GM23248 (cell line): ENCODE measurements at regions not wholly inside any gene's neighbourhood (a gene's known extent, or its start where the extent isn't known, plus 50 kb on each side); places are given as distances from the start of the nearest gene placed in this dataset.

Experiments
- DNase-seq: peaks from one replicate; pipeline ENCODE4 v3.0.0-alpha.2; 2015
- H2AFZ ChIP-seq: fragments of 200-600 bp; sonication (generic); 2 replicates; pipeline ENCODE4 v1.6.1; 2016; ENCODE audit warnings: antibody characterized with exemption
- H3F3A ChIP-seq: fragments of 200-600 bp; sonication (generic); 2 replicates; pipeline ENCODE4 v1.6.1; 2016; ENCODE audit warnings: mild to moderate bottlenecking, antibody characterized with exemption, mixed run types; ENCODE audit not compliant: insufficient read depth
- H3K27ac ChIP-seq: fragments of 200-600 bp; sonication (generic); 2 replicates; pipeline ENCODE4 v1.5.1; 2016; ENCODE audit warnings: mild to moderate bottlenecking
- H3K27me3 ChIP-seq: fragments of 200-600 bp; sonication (generic); replicated peaks from 2 replicates; pipeline ENCODE4 v1.6.1; 2016; ENCODE audit warnings: mild to moderate bottlenecking; ENCODE audit not compliant: insufficient read depth
- H3K36me3 ChIP-seq: fragments of 200-600 bp; sonication (generic); 2 replicates; pipeline ENCODE4 v1.6.1; 2016; ENCODE audit warnings: low read depth, mild to moderate bottlenecking
- H3K4me1 ChIP-seq: fragments of 200-600 bp; sonication (generic); 2 replicates; pipeline ENCODE4 v1.6.1; 2016; ENCODE audit warnings: mild to moderate bottlenecking; ENCODE audit not compliant: insufficient read depth
- H3K4me2 ChIP-seq: fragments of 200-600 bp; sonication (generic); one replicate; pipeline ENCODE4 v1.6.1; 2016; ENCODE audit warnings: mild to moderate bottlenecking; ENCODE audit not compliant: unreplicated experiment
- H3K4me3 ChIP-seq: fragments of 200-600 bp; sonication (generic); 2 replicates; pipeline ENCODE4 v1.5.1; 2016; ENCODE audit warnings: mild to moderate bottlenecking
- H3K79me2 ChIP-seq: fragments of 200-600 bp; sonication (generic); 2 replicates; pipeline ENCODE4 v1.6.1; 2016; ENCODE audit warnings: mild to moderate bottlenecking; ENCODE audit not compliant: insufficient read depth
- H3K9ac ChIP-seq: fragments of 200-600 bp; sonication (generic); 2 replicates; pipeline ENCODE4 v1.6.1; 2016; ENCODE audit warnings: mild to moderate bottlenecking
- H3K9me2 ChIP-seq: fragments of 200-600 bp; sonication (generic); 2 replicates; pipeline ENCODE4 v1.6.1; 2016; ENCODE audit warnings: mixed run types, mild to moderate bottlenecking, moderate library complexity; ENCODE audit not compliant: insufficient read depth
- H3K9me3 ChIP-seq: fragments of 200-600 bp; sonication (generic); one replicate; pipeline ENCODE4 v1.6.1; 2017; ENCODE audit warnings: low read depth
- H4K20me1 ChIP-seq: fragments of 200-600 bp; sonication (generic); 2 replicates; pipeline ENCODE4 v1.6.0; 2016; ENCODE audit not compliant: insufficient read depth
- EZH2 ChIP-seq: fragments of 200-600 bp; sonication (generic); IDR thresholded peaks from 2 replicates; pipeline ENCODE4 v1.6.1; 2018; ENCODE audit warnings: antibody characterized with exemption, mild to moderate bottlenecking; ENCODE audit not compliant: insufficient read depth, poor library complexity, severe bottlenecking
- EZH2phosphoT487 ChIP-seq: fragments of 200-600 bp; sonication (generic); IDR thresholded peaks from 2 replicates; pipeline ENCODE4 v1.6.1; 2018; ENCODE audit warnings: antibody characterized with exemption, moderate library complexity, mild to moderate bottlenecking, low read depth; ENCODE audit not compliant: insufficient read depth
- WGBS, 2 experiments: methylation state at CpG; one replicate each; pipeline ENCODE4 v1.1.6; 2015 to 2017; ENCODE audit warnings: low lambda C conversion rate in 2 of 2, low coverage in 1 of 2; ENCODE audit errors: missing lambda C conversion rate in 2 of 2; 5-methylcytosine and 5-hydroxymethylcytosine counted together
- in situ Hi-C: fragments of 300-500 bp; cut with MboI; formaldehyde crosslinking; loops from 2 replicates; pipeline ENCODE4 v1.15.0; 2020

DNA sequence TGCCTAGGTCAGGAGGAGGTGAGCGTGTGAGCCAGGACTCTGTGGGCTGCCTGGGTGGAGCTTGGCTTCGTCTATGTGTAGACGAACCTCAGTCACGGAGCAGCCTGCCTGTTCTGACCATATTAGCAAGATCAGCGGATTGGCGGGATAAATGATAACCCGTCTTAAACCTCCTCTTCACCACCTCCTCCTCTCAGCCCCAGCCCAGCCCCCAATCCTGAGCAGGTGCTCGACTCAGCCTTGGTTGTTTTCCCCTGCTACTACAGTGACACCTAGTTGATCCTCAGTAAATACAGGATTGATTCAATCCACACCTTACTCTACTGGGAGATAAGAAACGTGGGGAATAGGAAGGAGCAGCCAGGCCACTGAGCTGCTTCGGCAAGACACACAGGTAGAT lies 286.1 kb downstream of the IRX2 start:
- Histone ChIP-seq H3K4me2 (no peak overlapping the region), H3K9me3 (no peaks in the 10 kb centered on the region), H3K27ac (no peak overlapping the region), H3K79me2 (no peaks in the 10 kb centered on the region), H3K9me2 (no peaks in the 10 kb centered on the region), H3F3A (no peaks in the 10 kb centered on the region), H3K9ac (no peak overlapping the region), H4K20me1 (no peaks in the 10 kb centered on the region), H3K27me3 (no peaks in the 10 kb centered on the region), H3K4me1 (no peaks in the 10 kb centered on the region), H3K4me3 (no peak overlapping the region), H2AFZ (no peak overlapping the region), H3K36me3 (no peaks in the 10 kb centered on the region)
- no peak for TF ChIP-seq EZH2
- TF ChIP-seq EZH2phosphoT487: no peak
- DNase-seq: no peak
- 40% methylated on average over 10 of the region's 10 CpGs for WGBS, 2 experiments
- in situ Hi-C loops: no loop called here

DNA sequence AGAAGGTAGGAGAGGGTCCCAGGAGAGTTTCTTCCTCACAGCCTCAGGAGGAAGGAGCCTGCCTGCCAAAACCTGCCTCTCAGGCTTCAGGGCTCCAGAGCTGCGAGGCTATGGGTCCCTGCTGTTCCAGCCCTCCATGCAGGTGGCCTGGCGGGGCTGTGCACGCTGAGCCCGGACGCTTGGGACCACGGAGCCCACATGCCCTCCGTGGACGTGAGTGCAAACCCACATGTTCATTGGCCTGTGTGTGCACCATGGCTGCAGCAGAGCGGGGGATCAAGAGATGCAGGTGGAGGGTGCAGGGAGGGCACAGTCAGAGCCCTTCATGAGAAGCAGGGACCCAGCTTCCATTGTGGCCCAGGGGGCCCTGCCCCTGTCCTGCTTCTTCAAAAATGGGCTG lies 287.3 kb downstream of the IRX2 start:
- H3K9me2 ChIP-seq: no peaks in the 10 kb centered on the region
- H3K9ac ChIP-seq: no peak overlapping the region
- H3K79me2 ChIP-seq: no peaks in the 10 kb centered on the region
- no peaks in the 10 kb centered on the region for H3K4me1 ChIP-seq
- H2AFZ ChIP-seq: no peak overlapping the region
- TF ChIP-seq EZH2phosphoT487 (no peak), EZH2 (no peak)
- in situ Hi-C loops: no loop called here
- DNase-seq: no peak
- no peaks in the 10 kb centered on the region for H3K36me3 ChIP-seq
- H3K4me2 ChIP-seq: no peak overlapping the region
- no peak overlapping the region for H3K4me3 ChIP-seq
- H3K9me3 ChIP-seq: no peaks in the 10 kb centered on the region
- no peaks in the 10 kb centered on the region for H3K27me3 ChIP-seq
- H4K20me1 ChIP-seq: no peaks in the 10 kb centered on the region
- no peaks in the 10 kb centered on the region for H3F3A ChIP-seq
- WGBS, 2 experiments: 34 to 43% methylated on average over 8 to 9 of the region's 9 CpGs
- no peak overlapping the region for H3K27ac ChIP-seq

DNA sequence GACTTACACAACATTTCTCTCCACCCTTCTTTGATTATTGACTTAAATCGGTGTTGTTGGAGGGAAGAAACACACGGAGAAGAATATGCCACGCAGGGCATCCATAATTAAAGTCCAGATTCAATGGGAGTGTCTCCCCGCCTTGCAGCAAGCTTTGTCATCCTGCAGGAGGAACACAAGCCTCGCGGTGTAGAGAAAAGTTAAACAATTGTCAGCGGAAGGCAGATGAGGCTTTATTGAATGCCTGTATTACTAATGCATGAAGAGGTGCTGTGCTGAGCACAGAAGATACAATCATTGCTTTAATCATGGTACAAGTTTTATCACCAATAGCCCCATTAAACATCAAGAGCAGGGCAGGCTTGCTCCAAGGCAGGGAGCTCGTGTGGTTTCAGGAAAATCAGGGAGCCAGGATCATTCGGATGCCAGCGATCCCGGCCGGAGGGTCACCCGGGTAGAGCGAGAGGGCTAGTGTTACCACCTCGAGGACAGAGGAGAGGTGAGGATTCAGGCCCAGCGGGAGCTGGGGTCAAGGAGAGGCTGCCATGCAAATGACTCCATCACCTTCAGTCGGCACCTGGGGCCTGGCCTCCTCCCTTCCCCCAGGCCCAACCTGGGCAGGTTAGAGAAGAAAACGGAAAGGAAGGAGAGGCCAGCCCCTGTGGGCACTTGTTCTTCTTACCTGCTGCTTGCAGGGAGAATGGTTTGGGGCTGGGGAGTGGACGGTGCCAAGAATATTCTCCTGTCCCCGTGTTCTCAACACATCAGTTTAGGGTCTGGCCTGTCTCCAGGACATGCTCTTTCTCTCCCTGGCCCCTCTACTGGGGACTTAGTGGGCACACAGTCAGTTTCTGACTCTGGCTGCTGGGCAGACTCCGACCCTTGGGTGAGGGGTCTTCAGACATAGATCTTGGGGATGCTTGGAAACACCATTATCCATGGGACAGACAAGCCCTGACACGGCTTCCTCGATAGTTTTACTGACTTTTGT lies 289.5 kb downstream of the IRX2 start:
- Histone ChIP-seq H3K79me2 (no peaks in the 10 kb centered on the region), H4K20me1 (no peaks in the 10 kb centered on the region)
- WGBS, 2 experiments: 35 to 36% methylated on average over 23 of the region's 23 CpGs

DNA sequence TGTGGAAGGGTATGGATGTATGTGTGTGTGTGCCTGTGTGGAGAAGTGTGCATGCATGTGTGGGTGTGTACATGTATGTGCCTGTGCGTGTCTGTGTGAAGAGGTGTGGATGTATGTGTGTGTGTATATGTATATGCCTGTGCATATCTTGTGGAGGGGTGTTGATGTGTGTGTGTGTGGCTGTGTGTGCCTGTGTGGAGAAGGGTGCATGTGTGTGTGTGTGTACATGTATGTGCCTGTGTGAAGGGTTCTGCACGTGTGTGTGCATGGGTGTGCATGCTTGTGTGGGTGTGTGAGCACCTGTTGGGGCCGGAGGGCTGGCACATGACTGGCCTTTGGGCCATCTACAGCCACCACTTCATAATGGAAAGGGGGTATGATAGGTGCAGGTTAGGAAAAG lies 291.4 kb downstream of the IRX2 start:
- H3F3A ChIP-seq: no peaks in the 10 kb centered on the region
- TF ChIP-seq EZH2 (no peak), EZH2phosphoT487 (no peak)

More for the DNA sequence above, 289.5 kb downstream of the IRX2 start:
- Histone ChIP-seq H3K4me2 (no peak overlapping the region), H3K4me1 (no peaks in the 10 kb centered on the region), H3K27me3 (no peaks in the 10 kb centered on the region), H3K27ac (no peak overlapping the region), H3F3A (no peaks in the 10 kb centered on the region), H3K9ac (no peak overlapping the region), H2AFZ (no peak overlapping the region), H3K9me2 (no peaks in the 10 kb centered on the region), H3K4me3 (no peak overlapping the region), H3K36me3 (no peaks in the 10 kb centered on the region), H3K9me3 (no peaks in the 10 kb centered on the region)
- TF ChIP-seq EZH2 (no peak), EZH2phosphoT487 (no peak)
- DNase-seq: no peak
- in situ Hi-C loops: no loop called here

More for the DNA sequence above, 291.4 kb downstream of the IRX2 start:
- no peaks in the 10 kb centered on the region for H3K27me3 ChIP-seq
- no peak overlapping the region for H3K27ac ChIP-seq
- in situ Hi-C loops: no loop called here
- H2AFZ ChIP-seq: no peak overlapping the region
- H3K4me2 ChIP-seq: no peak overlapping the region
- DNase-seq: no peak
- 17 to 23% methylated on average over 3 of the region's 3 CpGs for WGBS, 2 experiments
- no peaks in the 10 kb centered on the region for H3K9me2 ChIP-seq
- H3K9me3 ChIP-seq: no peaks in the 10 kb centered on the region
- no peaks in the 10 kb centered on the region for H4K20me1 ChIP-seq
- no peaks in the 10 kb centered on the region for H3K36me3 ChIP-seq
- H3K4me1 ChIP-seq: no peaks in the 10 kb centered on the region
- no peaks in the 10 kb centered on the region for H3K79me2 ChIP-seq
- H3K4me3 ChIP-seq: no peak overlapping the region
- no peak overlapping the region for H3K9ac ChIP-seq
